ENCODE measurements at regions not wholly inside any gene's neighbourhood (a gene's known extent, or its start where the extent isn't known, plus 50 kb on each side); places are given as distances from the start of the nearest gene placed in this dataset.
A peak's percentile ranks its signal among the peaks of the same experiment; 100 is the strongest.

DNA sequence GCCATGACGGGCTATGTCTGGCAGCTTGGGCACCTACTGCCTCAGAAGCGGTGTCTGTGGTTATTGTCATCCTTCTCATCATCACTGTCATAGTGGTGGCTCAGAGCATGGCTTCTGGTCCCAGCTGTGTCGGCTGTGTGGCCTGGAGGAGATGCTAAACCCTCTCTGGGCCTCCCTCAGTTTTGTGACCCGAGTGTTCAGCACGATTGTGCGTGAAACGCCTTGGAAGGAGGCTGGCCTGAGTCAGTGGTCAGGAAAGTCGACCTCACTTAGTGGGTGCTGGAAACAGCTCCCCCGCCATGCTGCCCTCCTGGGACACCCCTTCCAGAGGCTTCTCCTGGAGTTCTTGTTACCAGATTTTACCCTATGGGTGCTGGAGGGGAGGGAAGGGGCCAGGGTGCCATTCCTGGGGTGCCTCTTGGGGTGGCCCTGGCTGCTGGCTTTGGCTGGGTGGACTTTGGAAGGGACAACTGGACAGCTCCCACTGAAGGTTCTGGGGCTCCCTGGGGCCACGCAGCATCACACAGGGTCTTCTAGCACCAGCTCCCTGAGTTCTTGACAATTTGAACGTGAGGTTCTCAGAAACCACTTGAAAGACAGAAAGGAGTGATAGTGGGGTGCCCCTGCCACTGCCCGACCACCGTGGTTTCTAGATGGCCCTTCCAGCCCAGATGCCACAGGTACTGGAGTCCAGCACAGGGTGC is 226.5 kb upstream of the GSE1 start:
- no peak for TF ChIP-seq EP300 (IDR thresholded peaks at IDR 0.05)
- TF ChIP-seq POLR2A (IDR thresholded peaks at IDR 0.05), result no peak
- TF ChIP-seq POLR2AphosphoS5 (IDR thresholded peaks at IDR 0.05), result no peak
- TF ChIP-seq, protein P1, sequence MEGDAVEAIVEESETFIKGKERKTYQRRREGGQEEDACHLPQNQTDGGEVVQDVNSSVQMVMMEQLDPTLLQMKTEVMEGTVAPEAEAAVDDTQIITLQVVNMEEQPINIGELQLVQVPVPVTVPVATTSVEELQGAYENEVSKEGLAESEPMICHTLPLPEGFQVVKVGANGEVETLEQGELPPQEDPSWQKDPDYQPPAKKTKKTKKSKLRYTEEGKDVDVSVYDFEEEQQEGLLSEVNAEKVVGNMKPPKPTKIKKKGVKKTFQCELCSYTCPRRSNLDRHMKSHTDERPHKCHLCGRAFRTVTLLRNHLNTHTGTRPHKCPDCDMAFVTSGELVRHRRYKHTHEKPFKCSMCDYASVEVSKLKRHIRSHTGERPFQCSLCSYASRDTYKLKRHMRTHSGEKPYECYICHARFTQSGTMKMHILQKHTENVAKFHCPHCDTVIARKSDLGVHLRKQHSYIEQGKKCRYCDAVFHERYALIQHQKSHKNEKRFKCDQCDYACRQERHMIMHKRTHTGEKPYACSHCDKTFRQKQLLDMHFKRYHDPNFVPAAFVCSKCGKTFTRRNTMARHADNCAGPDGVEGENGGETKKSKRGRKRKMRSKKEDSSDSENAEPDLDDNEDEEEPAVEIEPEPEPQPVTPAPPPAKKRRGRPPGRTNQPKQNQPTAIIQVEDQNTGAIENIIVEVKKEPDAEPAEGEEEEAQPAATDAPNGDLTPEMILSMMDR (IDR thresholded peaks at IDR 0.05), result no peak
- Histone ChIP-seq H3K9me3 (no peaks in the 10 kb centered on the region), H3K27me3 (no peaks in the 10 kb centered on the region), H3K36me3 (no peaks in the 10 kb centered on the region), H3K4me3 (no peak overlapping the region), H3K4me1 (peaks cover 68% of the 10 kb centered on the region), H3K27ac (no peak overlapping the region)
- DNase-seq (ENCODE audit: low spot score in 2 of 2), result peak in 1 of 2 donors; percentile 54
- 94% methylated on average over 11 of the region's 13 CpGs for WGBS

DNA sequence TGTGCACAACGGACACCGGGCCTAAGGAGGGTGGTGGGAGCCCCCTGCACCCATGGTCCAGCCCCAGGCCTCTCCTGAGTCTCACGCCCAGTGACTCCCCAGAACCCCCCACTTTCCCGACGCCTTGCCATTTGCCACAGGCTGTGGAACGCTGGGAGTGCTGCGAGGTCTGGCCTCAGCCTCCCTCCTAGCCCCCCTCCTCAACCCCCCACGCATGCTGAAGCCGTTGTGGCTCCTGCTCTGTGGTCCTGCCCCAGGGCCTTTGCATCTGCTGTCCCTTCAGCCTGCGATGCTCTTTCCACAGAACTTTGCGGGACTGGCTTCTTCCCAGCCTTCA is 226.0 kb upstream of the GSE1 start:
- Histone ChIP-seq H3K27me3 (no peaks in the 10 kb centered on the region), H3K27ac (no peak overlapping the region), H3K4me3 (no peak overlapping the region), H3K4me1 (peaks cover 66% of the 10 kb centered on the region), H3K9me3 (no peaks in the 10 kb centered on the region), H3K36me3 (no peaks in the 10 kb centered on the region)
- TF ChIP-seq, protein P1 (IDR thresholded peaks at IDR 0.05), result no peak
- no peak for TF ChIP-seq EP300 (IDR thresholded peaks at IDR 0.05)
- no peak for TF ChIP-seq POLR2A (IDR thresholded peaks at IDR 0.05)
- no peak for TF ChIP-seq POLR2AphosphoS5 (IDR thresholded peaks at IDR 0.05)
- 97% methylated on average over 11 of the region's 11 CpGs for WGBS
- peak in 1 of 2 donors; percentile 49 for DNase-seq (ENCODE audit: low spot score in 2 of 2)

DNA sequence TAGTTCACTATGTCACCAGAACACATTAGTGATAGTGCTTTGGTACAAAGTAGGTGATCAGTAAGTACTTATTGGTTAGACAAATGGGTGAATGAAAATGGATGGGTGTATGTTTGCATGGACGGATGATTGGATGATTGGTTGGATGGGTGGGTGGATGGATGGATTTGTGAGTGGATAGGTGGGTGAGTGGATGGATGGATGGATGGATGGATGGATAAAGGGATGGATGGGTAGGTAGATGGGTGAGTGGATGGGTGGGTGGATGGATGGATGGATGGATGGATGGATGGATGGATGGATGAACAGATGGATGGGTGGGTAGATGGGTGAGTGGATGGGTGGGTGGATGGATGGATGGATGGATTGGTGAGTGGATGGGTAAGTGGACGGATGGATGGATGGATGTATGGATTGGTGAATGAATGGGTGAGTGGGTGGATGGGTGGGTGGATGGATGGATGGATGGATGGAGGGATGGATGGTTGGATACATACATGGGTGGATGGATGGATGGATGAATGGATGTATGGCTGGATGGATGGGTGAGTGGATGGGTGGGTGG is 225.3 kb upstream of the GSE1 start:
- Histone ChIP-seq H3K9me3 (no peaks in the 10 kb centered on the region), H3K4me3 (no peak overlapping the region), H3K36me3 (no peaks in the 10 kb centered on the region), H3K4me1 (peaks cover 59% of the 10 kb centered on the region), H3K27ac (no peak overlapping the region), H3K27me3 (no peaks in the 10 kb centered on the region)
- no peak for TF ChIP-seq POLR2A (IDR thresholded peaks at IDR 0.05)
- no peak for TF ChIP-seq EP300 (IDR thresholded peaks at IDR 0.05)
- peak in 1 of 2 donors; percentile 9 for DNase-seq (ENCODE audit: low spot score in 2 of 2)
- 98% methylated on average over 2 of the region's 2 CpGs for WGBS

DNA sequence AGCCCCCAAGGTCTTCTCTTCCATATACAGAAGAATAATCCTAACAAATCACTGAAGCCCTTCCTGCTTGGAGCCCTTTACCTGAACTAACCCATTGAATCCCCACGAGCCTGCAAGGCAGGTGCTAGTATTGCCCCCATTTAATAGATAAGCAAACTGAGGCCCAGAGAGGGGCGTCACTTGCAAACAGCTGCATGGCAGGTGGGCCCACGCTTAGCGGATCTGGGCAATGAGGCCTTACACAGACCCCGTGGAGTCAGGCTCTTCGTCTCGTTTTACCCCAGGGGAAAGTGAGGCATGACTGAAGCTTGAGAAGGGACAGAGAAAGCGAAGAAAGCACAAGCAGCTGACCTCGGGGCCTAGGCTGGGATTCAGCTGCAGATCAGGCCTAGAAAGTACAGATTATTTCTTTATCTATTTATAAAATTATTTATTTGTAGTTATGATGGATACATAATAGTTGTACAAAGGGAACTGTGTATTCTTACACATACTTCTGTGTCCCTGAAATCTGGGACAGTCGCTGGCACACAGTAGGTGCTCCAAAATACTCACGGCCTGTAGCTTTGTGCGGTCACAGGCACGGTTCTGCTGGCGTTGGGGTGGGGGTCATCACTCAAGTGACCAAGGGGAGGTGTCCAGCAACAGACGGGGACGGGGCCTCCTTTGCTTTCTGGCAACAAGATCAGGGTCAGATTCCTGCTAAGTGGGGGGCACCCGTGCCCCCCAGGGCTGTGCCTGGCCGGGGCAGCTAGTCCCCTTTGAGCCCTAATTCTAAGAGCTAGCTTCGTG is 223.2 kb upstream of the GSE1 start:
- Histone ChIP-seq H3K4me3 (no peak overlapping the region), H3K9me3 (no peaks in the 10 kb centered on the region), H3K4me1 (peaks cover 56% of the 10 kb centered on the region), H3K36me3 (no peaks in the 10 kb centered on the region), H3K27ac (peak overlapping the region; percentile 52), H3K27me3 (no peaks in the 10 kb centered on the region)
- 76% methylated on average over 18 of the region's 19 CpGs for WGBS
- no peak for TF ChIP-seq POLR2AphosphoS5 (IDR thresholded peaks at IDR 0.05)
- no peak for TF ChIP-seq EP300 (IDR thresholded peaks at IDR 0.05)
- no peak for TF ChIP-seq POLR2A (IDR thresholded peaks at IDR 0.05)
- TF ChIP-seq, protein P1 (IDR thresholded peaks at IDR 0.05), result no peak
- peak; percentile 62 to 77 for DNase-seq (ENCODE audit: low spot score in 2 of 2)

DNA sequence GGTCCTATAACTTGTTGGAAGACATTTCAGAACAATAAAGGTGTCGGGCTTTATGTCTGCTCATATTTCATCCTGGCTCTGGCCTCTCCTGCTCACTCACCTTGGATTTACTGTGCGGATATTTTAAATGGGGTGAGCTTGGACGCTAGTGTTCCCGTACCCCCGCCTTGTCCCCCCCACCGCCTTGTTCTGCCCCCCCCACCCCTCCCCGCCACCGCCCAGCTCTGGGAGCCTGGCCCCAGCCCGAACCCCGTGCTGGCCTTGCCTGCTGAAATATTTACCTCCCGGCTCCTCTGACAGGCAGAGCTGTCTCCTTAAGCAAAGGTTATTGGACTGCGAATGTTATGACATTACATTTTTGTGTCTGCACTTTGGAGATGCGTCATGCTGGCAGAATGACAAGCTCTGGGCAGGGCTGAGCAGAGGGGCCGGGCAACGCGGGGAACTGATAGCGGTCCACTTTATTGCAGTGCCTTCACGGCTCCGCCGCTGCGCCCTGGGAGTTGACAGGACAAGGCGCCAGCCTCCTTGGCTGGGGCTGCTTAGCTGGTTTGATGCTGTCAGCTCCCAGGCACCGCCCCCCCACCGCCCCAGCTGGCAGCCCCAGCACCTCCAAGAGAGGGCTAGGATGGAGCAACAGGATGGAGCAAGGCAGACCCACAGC is 222.5 kb upstream of the GSE1 start:
- Histone ChIP-seq H3K36me3 (no peaks in the 10 kb centered on the region), H3K9me3 (no peaks in the 10 kb centered on the region), H3K4me1 (peaks cover 56% of the 10 kb centered on the region), H3K4me3 (no peak overlapping the region), H3K27ac (peak overlapping the region; percentile 52), H3K27me3 (no peaks in the 10 kb centered on the region)
- WGBS, result 34% methylated on average over 18 of the region's 24 CpGs
- peak; percentile 93 to 94 for DNase-seq (ENCODE audit: low spot score in 2 of 2)
- TF ChIP-seq, protein P1 (IDR thresholded peaks at IDR 0.05), result no peak
- TF ChIP-seq POLR2AphosphoS5 (IDR thresholded peaks at IDR 0.05), result peak in 1 of 3 donors; percentile 79
